ENCODE measurements at regions not wholly inside any gene's neighbourhood (a gene's known extent, or its start where the extent isn't known, plus 50 kb on each side); places are given as distances from the start of the nearest gene placed in this dataset.

DNA sequence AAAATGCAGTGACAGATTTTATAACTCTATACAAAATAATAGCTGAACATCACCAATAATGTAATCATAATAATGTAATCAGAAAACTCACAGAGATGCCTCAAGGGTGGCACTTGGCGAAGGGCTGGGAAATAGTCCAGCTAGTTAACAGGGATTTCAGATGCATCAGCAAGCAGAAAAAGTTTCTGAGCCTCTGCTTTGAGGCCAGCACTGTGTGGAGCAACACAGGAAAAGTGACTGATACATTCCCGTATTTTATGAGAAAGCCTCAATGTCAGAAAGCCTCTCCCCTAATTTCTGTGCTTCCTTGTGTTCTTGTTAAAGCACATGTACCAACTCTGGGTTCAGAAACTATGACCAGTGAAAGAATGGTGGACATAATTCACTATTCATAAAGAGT is 304.8 kb downstream of the VPS13C start:
- DNase-seq (ENCODE audit: low read depth): no peak
- no peak overlapping the region for H3K4me3 ChIP-seq (ENCODE audit: low read length)
- TF ChIP-seq, protein P1, sequence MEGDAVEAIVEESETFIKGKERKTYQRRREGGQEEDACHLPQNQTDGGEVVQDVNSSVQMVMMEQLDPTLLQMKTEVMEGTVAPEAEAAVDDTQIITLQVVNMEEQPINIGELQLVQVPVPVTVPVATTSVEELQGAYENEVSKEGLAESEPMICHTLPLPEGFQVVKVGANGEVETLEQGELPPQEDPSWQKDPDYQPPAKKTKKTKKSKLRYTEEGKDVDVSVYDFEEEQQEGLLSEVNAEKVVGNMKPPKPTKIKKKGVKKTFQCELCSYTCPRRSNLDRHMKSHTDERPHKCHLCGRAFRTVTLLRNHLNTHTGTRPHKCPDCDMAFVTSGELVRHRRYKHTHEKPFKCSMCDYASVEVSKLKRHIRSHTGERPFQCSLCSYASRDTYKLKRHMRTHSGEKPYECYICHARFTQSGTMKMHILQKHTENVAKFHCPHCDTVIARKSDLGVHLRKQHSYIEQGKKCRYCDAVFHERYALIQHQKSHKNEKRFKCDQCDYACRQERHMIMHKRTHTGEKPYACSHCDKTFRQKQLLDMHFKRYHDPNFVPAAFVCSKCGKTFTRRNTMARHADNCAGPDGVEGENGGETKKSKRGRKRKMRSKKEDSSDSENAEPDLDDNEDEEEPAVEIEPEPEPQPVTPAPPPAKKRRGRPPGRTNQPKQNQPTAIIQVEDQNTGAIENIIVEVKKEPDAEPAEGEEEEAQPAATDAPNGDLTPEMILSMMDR (conservative IDR thresholded peaks at IDR 0.05; ENCODE audit: low read depth, low read length): no peak

DNA sequence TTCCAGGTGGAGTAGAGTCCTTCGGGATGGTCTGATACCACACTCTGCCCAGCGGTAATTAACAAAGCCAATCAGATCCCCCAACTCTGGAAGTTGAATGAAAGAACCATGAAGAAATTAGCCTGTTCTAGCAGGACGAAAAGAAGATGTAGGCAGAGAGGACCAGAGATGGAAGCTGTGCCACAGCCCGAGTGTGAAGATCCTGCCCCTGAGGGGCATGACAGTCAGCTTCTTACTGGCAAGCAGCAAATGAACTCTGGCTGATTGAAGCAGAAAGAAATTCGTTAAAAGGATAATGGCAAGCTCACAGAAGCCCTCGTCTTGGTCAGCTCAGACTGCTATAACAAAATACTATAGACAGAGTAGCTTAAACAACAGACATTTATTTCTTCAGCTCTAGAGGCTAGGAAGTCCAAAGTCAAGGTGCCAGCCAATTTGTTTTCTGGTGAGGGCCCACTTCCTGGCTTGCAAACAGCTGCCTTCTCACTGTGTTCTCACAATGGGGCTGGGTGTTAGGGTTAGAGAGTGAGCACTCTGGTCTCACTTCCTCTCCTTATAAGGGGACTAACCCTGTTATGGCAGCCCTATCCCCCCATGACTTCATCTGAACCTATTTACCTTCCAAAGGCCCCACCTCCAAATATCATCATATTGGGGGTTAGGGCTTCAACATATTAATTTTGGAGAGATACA is 307.1 kb downstream of the VPS13C start:
- TF ChIP-seq, protein P1 (conservative IDR thresholded peaks at IDR 0.05; ENCODE audit: low read depth, low read length): no peak
- DNase-seq (ENCODE audit: low read depth): no peak
- no peak overlapping the region for H3K4me3 ChIP-seq (ENCODE audit: low read length)

DNA sequence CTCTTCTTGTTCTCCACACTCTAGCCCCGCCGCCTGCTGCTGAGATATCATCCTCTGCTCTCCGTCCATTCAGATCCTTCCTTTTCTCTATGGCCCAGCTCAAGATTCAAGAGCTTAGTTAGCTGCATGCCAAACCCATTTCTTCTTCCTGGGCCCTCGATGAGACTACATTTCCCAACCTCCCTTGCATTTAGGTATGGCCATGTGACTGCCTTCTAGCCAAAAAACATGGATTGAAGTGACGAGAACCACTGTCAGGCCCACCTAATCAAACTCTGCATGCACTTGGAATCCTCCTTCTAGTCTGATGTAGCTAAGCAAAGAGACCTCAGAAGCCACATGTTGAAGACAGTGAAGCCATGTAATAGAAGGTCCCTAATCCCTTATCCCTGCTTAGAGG is 308.2 kb downstream of the VPS13C start:
- H3K4me3 ChIP-seq (ENCODE audit: low read length): no peak overlapping the region
- TF ChIP-seq, protein P1 (conservative IDR thresholded peaks at IDR 0.05; ENCODE audit: low read depth, low read length): no peak
- DNase-seq (ENCODE audit: low read depth): no peak

DNA sequence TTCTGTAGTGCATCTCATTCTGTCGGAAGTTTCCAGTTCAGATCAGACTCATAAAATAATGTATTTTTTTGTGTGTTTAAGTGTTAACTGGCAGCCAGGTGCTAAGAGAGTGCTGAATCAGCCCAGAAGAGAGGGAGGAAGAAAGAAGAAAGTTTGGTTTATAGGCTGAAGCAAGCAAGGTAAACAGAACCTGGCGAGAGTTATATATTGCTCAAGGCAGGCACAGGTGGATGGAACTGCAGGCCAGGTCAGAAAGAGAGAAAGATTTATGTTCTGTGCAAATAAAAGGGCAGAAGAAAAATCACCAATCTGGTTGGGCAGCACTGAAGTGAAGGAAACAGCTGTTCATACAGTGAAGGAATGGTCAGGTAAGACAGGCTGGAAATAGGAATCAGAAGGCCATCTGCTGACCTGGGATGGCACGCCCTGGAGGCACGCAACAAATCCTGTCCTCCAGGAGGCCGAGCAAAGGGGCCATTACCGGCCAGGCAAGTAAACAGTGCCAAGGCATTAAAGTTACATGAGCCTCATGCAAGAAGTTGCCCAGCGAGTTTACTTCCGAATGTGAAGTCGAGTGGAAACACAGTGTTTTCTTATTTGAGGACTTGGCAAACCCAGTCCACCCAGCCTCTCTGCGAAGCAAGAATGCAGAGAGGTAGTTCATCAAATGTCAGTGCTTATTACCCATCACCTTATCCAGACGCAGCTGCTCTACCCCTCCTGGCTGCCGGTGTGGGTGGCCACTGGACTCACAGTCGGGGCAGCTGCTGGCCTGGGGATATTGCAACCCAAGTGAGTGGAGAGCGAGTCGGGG is 309.8 kb downstream of the VPS13C start:
- H3K4me3 ChIP-seq (ENCODE audit: low read length): no peak overlapping the region
- no peak for DNase-seq (ENCODE audit: low read depth)
- TF ChIP-seq, protein P1 (conservative IDR thresholded peaks at IDR 0.05; ENCODE audit: low read depth, low read length): no peak

DNA sequence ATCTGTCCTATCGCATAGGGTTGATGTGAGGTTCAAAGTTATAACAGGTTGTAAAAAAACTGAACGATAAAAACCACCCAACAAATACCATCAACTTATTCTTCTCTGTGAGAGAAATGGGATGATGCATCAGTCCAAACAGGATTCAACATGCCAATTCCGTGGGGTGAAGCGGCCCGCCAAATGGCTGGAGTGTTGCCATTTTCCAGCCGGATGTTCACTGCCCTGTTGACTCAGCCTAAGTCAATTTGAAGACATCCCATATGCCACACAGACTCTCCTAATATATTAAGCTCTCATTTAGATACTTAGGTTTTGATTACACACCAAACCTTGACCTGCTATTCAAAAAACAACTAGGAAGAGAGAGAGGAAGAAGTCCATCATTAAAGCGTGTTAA is 311.1 kb downstream of the VPS13C start:
- no peak for DNase-seq (ENCODE audit: low read depth)
- H3K4me3 ChIP-seq (ENCODE audit: low read length): no peak overlapping the region
- TF ChIP-seq, protein P1 (conservative IDR thresholded peaks at IDR 0.05; ENCODE audit: low read depth, low read length): no peak

DNA sequence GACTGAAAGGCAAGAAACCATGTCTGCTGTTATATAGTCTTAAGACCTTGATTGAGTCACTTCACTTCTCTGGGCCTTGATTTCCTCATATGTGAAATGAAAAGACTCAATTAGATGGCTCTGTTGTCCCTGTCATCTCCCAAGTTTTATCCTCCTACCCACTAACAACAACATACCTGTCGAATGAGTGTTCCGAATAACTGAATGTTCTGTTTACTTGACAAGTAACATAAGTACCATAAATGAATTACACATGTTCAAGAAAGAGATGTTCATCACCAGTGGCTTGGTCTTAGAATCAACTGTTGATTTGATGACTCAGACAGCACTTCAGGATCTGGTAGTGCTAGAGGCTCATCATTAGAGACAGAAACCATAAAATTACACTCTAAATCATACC is 311.7 kb downstream of the VPS13C start:
- DNase-seq (ENCODE audit: low read depth): no peak
- no peak overlapping the region for H3K4me3 ChIP-seq (ENCODE audit: low read length)
- TF ChIP-seq, protein P1 (conservative IDR thresholded peaks at IDR 0.05; ENCODE audit: low read depth, low read length): no peak

DNA sequence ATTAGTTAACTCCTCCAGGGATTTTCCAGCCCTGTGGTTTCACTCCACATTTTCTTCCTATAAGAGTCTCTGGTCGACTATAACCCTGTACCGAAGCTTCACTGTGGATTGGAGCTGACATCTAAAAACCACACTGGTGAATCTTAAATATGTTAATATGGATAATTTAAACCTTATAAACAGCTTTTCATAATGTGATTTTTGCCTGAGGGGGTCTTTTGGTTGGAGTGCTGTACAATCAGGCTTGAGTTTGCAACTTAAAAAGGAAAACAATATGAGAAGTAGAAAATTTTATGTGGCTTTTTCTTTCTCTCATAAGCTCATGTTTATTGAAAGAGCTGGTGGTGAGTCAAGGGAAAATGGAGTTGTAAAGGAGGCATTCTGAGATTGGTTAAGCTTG is 313.7 kb downstream of the VPS13C start:
- H3K4me3 ChIP-seq (ENCODE audit: low read length): no peak overlapping the region
- TF ChIP-seq, protein P1 (conservative IDR thresholded peaks at IDR 0.05; ENCODE audit: low read depth, low read length): no peak

More for the DNA sequence above, 313.7 kb downstream of the VPS13C start:
- no peak for DNase-seq (ENCODE audit: low read depth)
